ENCODE measurements at regions not wholly inside any gene's neighbourhood (a gene's known extent, or its start where the extent isn't known, plus 50 kb on each side); places are given as distances from the start of the nearest gene placed in this dataset.

DNA sequence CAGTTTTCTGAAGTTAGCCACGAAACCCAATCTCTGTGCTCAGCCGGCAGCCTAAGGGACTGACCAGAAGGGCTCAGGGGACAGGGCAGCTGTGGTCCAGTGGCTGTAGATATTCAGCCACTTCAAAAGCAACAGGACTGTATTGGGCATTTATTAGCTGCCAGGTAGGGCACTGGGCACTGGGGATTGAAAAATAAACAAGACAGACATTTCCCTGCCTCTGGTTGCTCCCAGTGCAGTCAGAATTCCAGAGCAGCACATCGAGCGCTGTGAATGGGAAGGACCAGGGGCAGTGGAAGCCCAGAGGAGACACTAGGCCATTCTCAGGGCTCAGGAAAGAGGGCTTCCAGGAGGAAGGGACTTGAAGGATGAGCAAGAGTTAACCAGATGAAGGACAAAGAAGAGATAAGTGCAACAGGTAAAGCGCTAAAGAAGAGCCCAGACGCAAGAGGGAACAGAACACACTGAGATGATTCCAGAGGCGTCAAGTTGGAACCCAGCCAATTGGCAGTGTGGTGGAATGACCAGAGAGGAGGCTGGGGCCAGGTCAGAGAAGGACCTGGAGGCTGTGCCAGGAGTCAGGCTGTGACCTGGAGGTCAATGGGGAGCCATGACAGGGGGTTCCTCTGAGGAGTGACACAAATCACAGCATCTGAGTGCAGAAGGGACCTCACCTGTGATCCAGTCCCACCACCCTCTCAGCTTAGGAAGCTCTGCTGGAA lies 122.5 kb upstream of the ZNF618 start:
- intact Hi-C loops (cut with DNase I) = no loop called here
- H3K27ac ChIP-seq = no peak overlapping the region
- H3K4me1 ChIP-seq = peaks cover 7% of the 10 kb centered on the region
- peak in 2 of 4 donors; percentile 9 to 18 for DNase-seq
- no peak overlapping the region for H3K4me3 ChIP-seq
- no peak for ATAC-seq
- no peaks in the 10 kb centered on the region for H3K9me3 ChIP-seq
- no peaks in the 10 kb centered on the region for H3K36me3 ChIP-seq (replicated peaks in 1 of 2; ENCODE audit: insufficient read depth in 1 of 2, low read depth in 2 of 2)
- WGBS, 2 donors = 61% methylated on average over 7 of the region's 7 CpGs
- no peaks in the 10 kb centered on the region for H3K27me3 ChIP-seq
- TF ChIP-seq POLR2A (IDR thresholded peaks at IDR 0.05) = no peak
- TF ChIP-seq, protein P1, sequence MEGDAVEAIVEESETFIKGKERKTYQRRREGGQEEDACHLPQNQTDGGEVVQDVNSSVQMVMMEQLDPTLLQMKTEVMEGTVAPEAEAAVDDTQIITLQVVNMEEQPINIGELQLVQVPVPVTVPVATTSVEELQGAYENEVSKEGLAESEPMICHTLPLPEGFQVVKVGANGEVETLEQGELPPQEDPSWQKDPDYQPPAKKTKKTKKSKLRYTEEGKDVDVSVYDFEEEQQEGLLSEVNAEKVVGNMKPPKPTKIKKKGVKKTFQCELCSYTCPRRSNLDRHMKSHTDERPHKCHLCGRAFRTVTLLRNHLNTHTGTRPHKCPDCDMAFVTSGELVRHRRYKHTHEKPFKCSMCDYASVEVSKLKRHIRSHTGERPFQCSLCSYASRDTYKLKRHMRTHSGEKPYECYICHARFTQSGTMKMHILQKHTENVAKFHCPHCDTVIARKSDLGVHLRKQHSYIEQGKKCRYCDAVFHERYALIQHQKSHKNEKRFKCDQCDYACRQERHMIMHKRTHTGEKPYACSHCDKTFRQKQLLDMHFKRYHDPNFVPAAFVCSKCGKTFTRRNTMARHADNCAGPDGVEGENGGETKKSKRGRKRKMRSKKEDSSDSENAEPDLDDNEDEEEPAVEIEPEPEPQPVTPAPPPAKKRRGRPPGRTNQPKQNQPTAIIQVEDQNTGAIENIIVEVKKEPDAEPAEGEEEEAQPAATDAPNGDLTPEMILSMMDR (IDR thresholded peaks at IDR 0.05) = no peak

- no peaks in the 10 kb centered on the region for H3K27me3 ChIP-seq
- peaks cover 7% of the 10 kb centered on the region for H3K4me1 ChIP-seq
- intact Hi-C loops (cut with DNase I) = no loop called here
- no peak for ATAC-seq
- no peaks in the 10 kb centered on the region for H3K9me3 ChIP-seq
- no peak overlapping the region for H3K27ac ChIP-seq
- H3K4me3 ChIP-seq = no peak overlapping the region
- no peak for DNase-seq
- 80 to 92% methylated on average over 2 of the region's 2 CpGs for WGBS, 2 donors
- TF ChIP-seq, protein P1 (IDR thresholded peaks at IDR 0.05) = no peak
- no peak for TF ChIP-seq POLR2A (IDR thresholded peaks at IDR 0.05)
- H3K36me3 ChIP-seq (replicated peaks in 1 of 2; ENCODE audit: insufficient read depth in 1 of 2, low read depth in 2 of 2) = no peaks in the 10 kb centered on the region
Measured at GRCh38 chr9:113754739-113755138, 121.4 kb upstream of the ZNF618 start.

GRCh38 chr9:113755433-113755832 lies 120.7 kb upstream of the ZNF618 start:
- TF ChIP-seq, protein P1 (IDR thresholded peaks at IDR 0.05) = no peak
- no peak for TF ChIP-seq POLR2A (IDR thresholded peaks at IDR 0.05)
- H3K27ac ChIP-seq = no peak overlapping the region
- H3K4me3 ChIP-seq = no peak overlapping the region
- no peaks in the 10 kb centered on the region for H3K36me3 ChIP-seq (replicated peaks in 1 of 2; ENCODE audit: insufficient read depth in 1 of 2, low read depth in 2 of 2)
- no peaks in the 10 kb centered on the region for H3K27me3 ChIP-seq
- intact Hi-C loops (cut with DNase I) = no loop called here
- DNase-seq = peak in 1 of 4 donors; percentile 11
- H3K4me1 ChIP-seq = peaks cover 7% of the 10 kb centered on the region
- peak; percentile 38 for ATAC-seq
- WGBS, 2 donors = 15 to 20% methylated on average over 4 of the region's 4 CpGs
- H3K9me3 ChIP-seq = no peaks in the 10 kb centered on the region

GRCh38 chr9:113756476-113757192 lies 119.5 kb upstream of the ZNF618 start:
- Histone ChIP-seq H3K36me3 (replicated peaks in 1 of 2; ENCODE audit: insufficient read depth in 1 of 2, low read depth in 2 of 2) (no peaks in the 10 kb centered on the region), H3K4me3 (no peak overlapping the region), H3K9me3 (no peaks in the 10 kb centered on the region), H3K27ac (no peak overlapping the region), H3K4me1 (peaks cover 7% of the 10 kb centered on the region), H3K27me3 (no peaks in the 10 kb centered on the region)
- TF ChIP-seq POLR2A (IDR thresholded peaks at IDR 0.05) = no peak
- TF ChIP-seq, protein P1 (IDR thresholded peaks at IDR 0.05) = no peak
- ATAC-seq (no peak), DNase-seq (no peak)
- 91 to 94% methylated on average over 3 of the region's 3 CpGs for WGBS, 2 donors
- intact Hi-C loops (cut with DNase I) = no loop called here
